IMR-90 (cell line): ENCODE measurements at regions not wholly inside any gene's neighbourhood (a gene's known extent, or its start where the extent isn't known, plus 50 kb on each side); places are given as distances from the start of the nearest gene placed in this dataset.

Source experiments
- ATAC-seq: fragments of 200-7000 bp; cut with Tn5 transposase; 2 replicates; pipeline ENCODE4 v1.9.1; 2020; ENCODE audit warnings: low read depth, mild to moderate bottlenecking, moderate library complexity
- BruUV-seq: library from RNA; stranded (reverse); fragments of 400-500 nt; replicated peaks from 2 replicates; lab custom pipeline; 2021; lab: Mats Ljungman, UMichigan
- CTCF ChIA-PET: fragments of 300-600 bp; formaldehyde crosslinking; extraction: SDS; loops from one replicate; lab custom pipeline; 2021; ENCODE audit warnings: antibody characterized with exemption; lab: Yijun Ruan, JAX
- POLR2A ChIA-PET: fragments of 300-600 bp; sonication (Branson Sonifier 250); formaldehyde crosslinking; loops from one replicate; lab custom pipeline; 2022; ENCODE audit warnings: antibody characterized with exemption; ENCODE audit not compliant: unreplicated experiment; lab: Charles Lee
- DNase-seq: peaks from one replicate; pipeline ENCODE4 v3.0.0; 2013
- H2AFZ ChIP-seq: replicated peaks from 2 replicates; pipeline ENCODE3; 2013; ENCODE audit warnings: low read length, mild to moderate bottlenecking; ENCODE audit not compliant: poor library complexity
- H2AK5ac ChIP-seq: 2 replicates; pipeline ENCODE4 v1.6.1; 2013; ENCODE audit warnings: low read depth, low read length, inconsistent platforms
- H2AK9ac ChIP-seq: replicated peaks from 2 replicates; pipeline ENCODE3; 2013; ENCODE audit warnings: mild to moderate bottlenecking, low read depth, low read length, moderate library complexity; ENCODE audit not compliant: poor library complexity
- H2BK120ac ChIP-seq: 2 replicates; pipeline ENCODE4 v1.6.1; 2013; ENCODE audit warnings: low read depth, low read length, inconsistent platforms
- H2BK15ac ChIP-seq: 3 replicates; pipeline ENCODE4 v1.6.1; 2013; ENCODE audit warnings: low read depth, low read length, inconsistent platforms
- H2BK20ac ChIP-seq: 2 replicates; pipeline ENCODE4 v1.6.1; 2013; ENCODE audit warnings: low read depth, mild to moderate bottlenecking, inconsistent platforms, low read length, moderate library complexity
- H2BK5ac ChIP-seq: 2 replicates; pipeline ENCODE4 v1.6.1; 2013; ENCODE audit warnings: mild to moderate bottlenecking, low read depth, low read length, inconsistent platforms; ENCODE audit not compliant: poor library complexity, severe bottlenecking
- H3K14ac ChIP-seq: replicated peaks from 2 replicates; pipeline ENCODE4 v1.6.1; 2013; ENCODE audit warnings: low read depth, low read length, inconsistent platforms
- H3K18ac ChIP-seq: 2 replicates; pipeline ENCODE4 v1.6.1; 2013; ENCODE audit warnings: low read depth, low read length, control low read depth
- H3K23ac ChIP-seq: 2 replicates; pipeline ENCODE4 v1.6.1; 2013; ENCODE audit warnings: low read depth, low read length, inconsistent platforms
- H3K27ac ChIP-seq: 2 replicates; pipeline ENCODE4 v1.5.1; 2013; ENCODE audit warnings: mild to moderate bottlenecking, control low read depth, low read length; ENCODE audit not compliant: insufficient read depth
- H3K27me3 ChIP-seq: 2 replicates; pipeline ENCODE4 v1.6.1; 2013; ENCODE audit warnings: low read length; ENCODE audit not compliant: control insufficient read depth, insufficient read depth
- H3K36me3 ChIP-seq: 2 replicates; pipeline ENCODE4 v1.6.1; 2013; ENCODE audit warnings: low read length, mixed read lengths; ENCODE audit not compliant: control insufficient read depth, insufficient read depth
- H3K4ac ChIP-seq: 2 replicates; pipeline ENCODE4 v1.6.1; 2013; ENCODE audit warnings: low read depth, low read length, inconsistent platforms
- H3K4me1 ChIP-seq: 2 replicates; pipeline ENCODE4 v1.6.1; 2013; ENCODE audit warnings: low read length, mixed read lengths; ENCODE audit not compliant: control insufficient read depth, insufficient read depth
- H3K4me2 ChIP-seq: 2 replicates; pipeline ENCODE4 v1.6.1; 2013; ENCODE audit warnings: low read depth, mild to moderate bottlenecking, control low read depth, low read length, moderate library complexity
- H3K4me3 ChIP-seq: 2 replicates; pipeline ENCODE4 v1.5.1; 2013; ENCODE audit warnings: low read depth, mild to moderate bottlenecking, control low read depth, low read length, moderate library complexity; ENCODE audit not compliant: insufficient read depth
- H3K56ac ChIP-seq: 2 replicates; pipeline ENCODE4 v1.6.1; 2013; ENCODE audit warnings: low read length, inconsistent platforms; ENCODE audit not compliant: insufficient read depth; ENCODE audit errors: extremely low read depth
- H3K79me1 ChIP-seq, 2 experiments: 2 replicates each; pipeline ENCODE4 v1.6.1; 2013; ENCODE audit warnings: low read length in 2 of 2, inconsistent platforms in 1 of 2, low read depth in 1 of 2
- H3K9ac ChIP-seq: 2 replicates; pipeline ENCODE4 v1.6.1; 2013; ENCODE audit warnings: low read depth, low read length, control low read depth
- H3K9me1 ChIP-seq: 2 replicates; pipeline ENCODE4 v1.6.1; 2013; ENCODE audit warnings: low read length, inconsistent platforms; ENCODE audit not compliant: insufficient read depth
- H3K9me3 ChIP-seq: 2 replicates; pipeline ENCODE4 v1.6.1; 2013; ENCODE audit warnings: low read length; ENCODE audit not compliant: control insufficient read depth, insufficient read depth
- H4K20me1 ChIP-seq: 2 replicates; pipeline ENCODE4 v1.6.1; 2013; ENCODE audit warnings: low read length, inconsistent platforms; ENCODE audit not compliant: insufficient read depth
- H4K5ac ChIP-seq: 2 replicates; pipeline ENCODE4 v1.6.1; 2013; ENCODE audit warnings: mild to moderate bottlenecking, low read depth, low read length, control low read depth
- H4K8ac ChIP-seq, 2 experiments: 2 replicates each; pipeline ENCODE4 v1.6.1; 2013; ENCODE audit warnings: low read depth in 2 of 2, low read length in 2 of 2, control low read depth in 1 of 2, inconsistent platforms in 1 of 2
- H4K91ac ChIP-seq: 2 replicates; pipeline ENCODE4 v1.6.1; 2013; ENCODE audit warnings: low read depth, low read length, inconsistent platforms; ENCODE audit not compliant: insufficient read depth
- CEBPB ChIP-seq: IDR thresholded peaks from 2 replicates; pipeline ENCODE4 v1.6.1; 2012; ENCODE audit warnings: low read depth, low read length, improper control_type of control experiment
- MAZ ChIP-seq: IDR thresholded peaks from 2 replicates; pipeline ENCODE4 v1.6.1; 2012; ENCODE audit warnings: low read depth, mild to moderate bottlenecking, low read length, improper control_type of control experiment, moderate library complexity, borderline replicate concordance
- MXI1 ChIP-seq: IDR thresholded peaks from 2 replicates; pipeline ENCODE4 v1.6.1; 2012; ENCODE audit warnings: low read depth, mild to moderate bottlenecking, low read length, moderate library complexity, borderline replicate concordance
- NFE2L2 ChIP-seq: fragments of 150-350 bp; IDR thresholded peaks from 2 replicates; pipeline ENCODE4 v1.6.1; 2016; ENCODE audit warnings: low read depth, mild to moderate bottlenecking, low read length
- POLR2A ChIP-seq: IDR thresholded peaks from 2 replicates; pipeline ENCODE4 v1.6.1; 2012; ENCODE audit warnings: mild to moderate bottlenecking, low read depth, low read length
- RAD21 ChIP-seq: IDR thresholded peaks from 2 replicates; pipeline ENCODE4 v1.6.1; 2012; ENCODE audit warnings: low read length, improper control_type of control experiment
- RCOR1 ChIP-seq: IDR thresholded peaks from 2 replicates; pipeline ENCODE4 v1.6.1; 2012; ENCODE audit warnings: mild to moderate bottlenecking, low read length, improper control_type of control experiment; ENCODE audit not compliant: insufficient replicate concordance
- SMC3 ChIP-seq: fragments of 150-350 bp; IDR thresholded peaks from 2 replicates; pipeline ENCODE4 v1.6.1; 2016; ENCODE audit warnings: low read depth, mild to moderate bottlenecking, antibody characterized with exemption, low read length, moderate library complexity
- WGBS, 2 experiments: methylation state at CpG; one replicate each; pipeline versions ENCODE4 v1.1.5 to v1.1.7; 2013; ENCODE audit warnings: missing lambda C conversion rate in 2 of 2; ENCODE audit not compliant: insufficient read length in 1 of 2; ENCODE audit errors: extremely low coverage in 2 of 2; 5-methylcytosine and 5-hydroxymethylcytosine counted together
- dilution Hi-C: fragments of 300-500 bp; cut with HindIII; formaldehyde crosslinking; loops from one replicate; pipeline ENCODE4 v1.14.3; 2018; ENCODE audit warnings: low sequenced_read_pairs; ENCODE audit not compliant: unreplicated experiment
- in situ Hi-C: fragments of 300-500 bp; cut with MboI; formaldehyde crosslinking; loops from 3 replicates; pipeline ENCODE4 v1.14.3; 2019; ENCODE audit warnings: low sequenced_read_pairs, inconsistent platforms, mixed read lengths
- intact Hi-C: fragments of 100-400 bp; cut with micrococcal nuclease; formaldehyde crosslinking; loops from 2 replicates; pipeline ENCODE4 v1.10.0; 2022
- TF ChIP-seq, protein P1 (sequence below): conservative IDR thresholded peaks from 2 replicates; pipeline ENCODE4 v1.5.1; 2012; ENCODE audit warnings: mild to moderate bottlenecking, low read depth, low read length, improper control_type of control experiment

DNA sequence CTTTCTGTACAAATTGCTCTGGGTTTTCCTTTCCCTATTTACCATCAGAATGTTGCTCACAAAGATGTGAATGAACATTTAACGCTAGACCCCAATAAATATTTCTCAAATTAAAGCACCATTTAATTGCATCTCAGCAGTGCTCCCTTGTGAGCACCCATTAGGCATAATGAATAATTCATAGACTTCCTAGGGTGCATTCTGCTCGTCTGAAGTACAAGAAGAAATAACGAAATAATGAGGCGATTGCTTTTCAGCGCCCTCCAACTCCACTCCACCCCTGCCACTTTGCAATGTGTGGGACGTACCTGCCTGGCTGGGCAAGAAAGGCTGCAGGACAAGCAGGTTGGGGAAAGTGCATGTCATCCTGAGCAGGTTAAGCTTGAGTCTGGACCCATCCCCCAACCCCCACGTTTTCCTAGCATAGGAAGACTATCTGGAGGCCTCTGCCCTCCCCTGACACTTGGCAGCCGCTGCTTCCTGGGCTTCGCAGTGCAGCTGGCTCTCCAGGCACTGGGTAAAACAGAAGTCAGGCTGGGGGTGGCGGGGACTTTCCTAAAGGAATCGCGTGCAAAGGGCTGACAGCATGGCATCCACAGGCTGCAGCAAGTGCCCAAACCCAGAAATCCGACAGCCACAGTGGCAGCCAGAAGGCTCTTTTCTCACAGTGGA is 253.7 kb downstream of the DUSP6 start:
- Histone ChIP-seq H2BK20ac (no peak overlapping the region), H4K8ac (no peak overlapping the region), H4K91ac (no peak overlapping the region), H3K9me1 (no peaks in the 10 kb centered on the region), H3K4me1 (peaks cover 5% of the 10 kb centered on the region), H2AK9ac (no peak overlapping the region), H2BK120ac (no peak overlapping the region), H3K56ac (no peak overlapping the region), H3K4ac (no peak overlapping the region), H3K14ac (no peak overlapping the region), H3K23ac (no peak overlapping the region), H2AFZ (peak overlapping the region; percentile 23), H3K36me3 (no peaks in the 10 kb centered on the region), H3K79me1 (no peaks in the 10 kb centered on the region), H3K9me3 (no peaks in the 10 kb centered on the region), H2BK5ac (no peak overlapping the region), H2BK15ac (no peak overlapping the region), H3K4me2 (no peak overlapping the region), H2AK5ac (no peak overlapping the region), H4K5ac (no peak overlapping the region), H3K4me3 (no peak overlapping the region), H3K27ac (no peak overlapping the region), H3K27me3 (no peaks in the 10 kb centered on the region; the same call in 1 of the 2 replicates), H3K9ac (no peak overlapping the region), H4K20me1 (no peaks in the 10 kb centered on the region), H3K18ac (no peak overlapping the region)
- ChIA-PET POLR2A (no interaction called here), CTCF (no interaction called here)
- in situ Hi-C loops, result no loop called here
- peak; percentile 17; the same call in 1 of the 2 replicates for ATAC-seq
- WGBS, 2 experiments, result 57% methylated on average over 4 of the region's 13 CpGs; no CpG with 5 or more reads in 1 of the 2 experiments
- intact Hi-C loops, result no loop called here
- no TSS peak for BruUV-seq
- dilution Hi-C loops, result no loop called here
- peak; percentile 7 for DNase-seq
- TF ChIP-seq RCOR1 (no peak), SMC3 (no peak), RAD21 (no peak), CEBPB (no peak), NFE2L2 (no peak), MAZ (no peak), MXI1 (no peak), POLR2A (no peak)
- TF ChIP-seq, protein P1, sequence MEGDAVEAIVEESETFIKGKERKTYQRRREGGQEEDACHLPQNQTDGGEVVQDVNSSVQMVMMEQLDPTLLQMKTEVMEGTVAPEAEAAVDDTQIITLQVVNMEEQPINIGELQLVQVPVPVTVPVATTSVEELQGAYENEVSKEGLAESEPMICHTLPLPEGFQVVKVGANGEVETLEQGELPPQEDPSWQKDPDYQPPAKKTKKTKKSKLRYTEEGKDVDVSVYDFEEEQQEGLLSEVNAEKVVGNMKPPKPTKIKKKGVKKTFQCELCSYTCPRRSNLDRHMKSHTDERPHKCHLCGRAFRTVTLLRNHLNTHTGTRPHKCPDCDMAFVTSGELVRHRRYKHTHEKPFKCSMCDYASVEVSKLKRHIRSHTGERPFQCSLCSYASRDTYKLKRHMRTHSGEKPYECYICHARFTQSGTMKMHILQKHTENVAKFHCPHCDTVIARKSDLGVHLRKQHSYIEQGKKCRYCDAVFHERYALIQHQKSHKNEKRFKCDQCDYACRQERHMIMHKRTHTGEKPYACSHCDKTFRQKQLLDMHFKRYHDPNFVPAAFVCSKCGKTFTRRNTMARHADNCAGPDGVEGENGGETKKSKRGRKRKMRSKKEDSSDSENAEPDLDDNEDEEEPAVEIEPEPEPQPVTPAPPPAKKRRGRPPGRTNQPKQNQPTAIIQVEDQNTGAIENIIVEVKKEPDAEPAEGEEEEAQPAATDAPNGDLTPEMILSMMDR, result no peak
